ENCODE measurements at regions not wholly inside any gene's neighbourhood (a gene's known extent, or its start where the extent isn't known, plus 50 kb on each side); places are given as distances from the start of the nearest gene placed in this dataset.

DNA sequence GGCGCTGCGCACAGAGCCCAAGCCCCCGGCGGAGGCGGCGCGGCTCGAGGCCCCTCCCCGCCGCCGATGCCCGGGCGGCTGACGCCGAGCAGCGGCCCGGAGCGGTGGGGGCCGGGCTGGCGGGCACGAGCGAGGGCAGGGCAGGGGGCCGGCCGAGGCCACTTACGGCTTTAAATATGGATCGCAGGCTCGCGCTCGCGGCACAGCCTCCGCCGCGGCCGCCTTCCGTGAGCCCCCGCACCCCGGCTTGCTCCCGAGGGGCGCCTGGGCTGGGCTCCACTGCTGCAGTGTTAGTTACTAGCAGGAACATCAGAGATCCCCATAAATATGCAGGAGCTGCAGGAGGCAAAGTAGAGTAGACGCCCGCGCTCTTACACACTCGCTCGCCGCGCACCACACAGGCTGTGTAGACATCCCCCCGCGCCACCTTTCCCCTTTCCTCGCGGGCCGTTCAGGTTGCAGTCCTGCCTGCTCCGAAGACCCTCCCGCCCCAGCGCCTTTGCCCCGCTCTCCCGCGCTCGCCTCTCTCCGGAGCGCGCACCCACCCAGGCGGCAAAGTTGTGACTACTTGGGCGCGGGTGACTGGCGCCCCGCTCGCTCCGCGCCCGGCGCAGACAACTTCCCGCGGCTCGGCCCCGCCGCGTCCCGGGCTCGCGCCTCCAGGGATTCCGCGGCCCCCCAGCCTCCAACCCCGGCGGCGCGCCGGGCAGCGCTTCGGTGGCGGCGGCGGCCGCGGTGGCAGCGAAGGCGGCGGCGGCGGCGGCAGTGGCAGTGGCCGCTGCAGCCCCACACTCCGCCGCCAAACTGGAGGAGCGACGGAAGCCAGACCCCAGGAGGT is 152.0 kb upstream of the SLC4A4 start:
- Histone ChIP-seq H3K27me3 (replicated peaks in 1 of 2; ENCODE audit: control insufficient read depth in 2 of 2, insufficient read depth in 2 of 2, low read length in 1 of 2) (peaks cover 5 to 24% of the 10 kb centered on the region in 2 experiments), H3K4me3 (no peak overlapping the region; the same call in 1 of the 2 replicates), H3K9me3 (replicated peaks; ENCODE audit: control insufficient read depth, insufficient read depth, low read length) (no peaks in the 10 kb centered on the region), H3K4me2 (ENCODE audit: control insufficient read depth, insufficient read depth) (peak overlapping the region; percentile 72), H3K9ac (ENCODE audit: control insufficient read depth, insufficient read depth, low read length) (no peak overlapping the region), H4K20me1 (ENCODE audit: control insufficient read depth, insufficient read depth) (no peaks in the 10 kb centered on the region), H2AFZ (ENCODE audit: control insufficient read depth, low read depth, low read length) (no peak overlapping the region), H3K27ac (ENCODE audit: control insufficient read depth, insufficient read depth) (no peak overlapping the region), H3K4me1 (ENCODE audit: control insufficient read depth, insufficient read depth, low read length) (no peaks in the 10 kb centered on the region), H3K36me3 (ENCODE audit: control insufficient read depth in 2 of 2, insufficient read depth in 2 of 2, low read length in 1 of 2) (no peaks in the 10 kb centered on the region), H3K79me2 (ENCODE audit: control insufficient read depth, insufficient read depth, low read length) (no peaks in the 10 kb centered on the region)
- TF ChIP-seq LARP7 (IDR thresholded peaks at IDR 0.05): no peak
- no peak for TF ChIP-seq ZZZ3 (IDR thresholded peaks at IDR 0.05; ENCODE audit: control insufficient read depth, insufficient read length, low read depth)
- TF ChIP-seq FOXM1 (IDR thresholded peaks at IDR 0.05; ENCODE audit: low read depth, low read length): no peak
- no peak for TF ChIP-seq NFIC (IDR thresholded peaks at IDR 0.05; ENCODE audit: low read depth, low read length)
- TF ChIP-seq RAD51 (IDR thresholded peaks at IDR 0.05): no peak
- no peak for TF ChIP-seq NR2C1 (IDR thresholded peaks at IDR 0.05)
- TF ChIP-seq SMARCA5 (IDR thresholded peaks at IDR 0.05): no peak
- TF ChIP-seq, protein P1, sequence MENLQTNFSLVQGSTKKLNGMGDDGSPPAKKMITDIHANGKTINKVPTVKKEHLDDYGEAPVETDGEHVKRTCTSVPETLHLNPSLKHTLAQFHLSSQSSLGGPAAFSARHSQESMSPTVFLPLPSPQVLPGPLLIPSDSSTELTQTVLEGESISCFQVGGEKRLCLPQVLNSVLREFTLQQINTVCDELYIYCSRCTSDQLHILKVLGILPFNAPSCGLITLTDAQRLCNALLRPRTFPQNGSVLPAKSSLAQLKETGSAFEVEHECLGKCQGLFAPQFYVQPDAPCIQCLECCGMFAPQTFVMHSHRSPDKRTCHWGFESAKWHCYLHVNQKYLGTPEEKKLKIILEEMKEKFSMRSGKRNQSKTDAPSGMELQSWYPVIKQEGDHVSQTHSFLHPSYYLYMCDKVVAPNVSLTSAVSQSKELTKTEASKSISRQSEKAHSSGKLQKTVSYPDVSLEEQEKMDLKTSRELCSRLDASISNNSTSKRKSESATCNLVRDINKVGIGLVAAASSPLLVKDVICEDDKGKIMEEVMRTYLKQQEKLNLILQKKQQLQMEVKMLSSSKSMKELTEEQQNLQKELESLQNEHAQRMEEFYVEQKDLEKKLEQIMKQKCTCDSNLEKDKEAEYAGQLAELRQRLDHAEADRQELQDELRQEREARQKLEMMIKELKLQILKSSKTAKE (IDR thresholded peaks at IDR 0.05; ENCODE audit: low read depth, poor library complexity, severe bottlenecking): no peak
- TF ChIP-seq ESRRA (IDR thresholded peaks at IDR 0.05; ENCODE audit: low read length): no peak
- no peak for TF ChIP-seq ASH2L (IDR thresholded peaks at IDR 0.05; ENCODE audit: borderline replicate concordance, low read depth)
- TF ChIP-seq RCOR1 (conservative IDR thresholded peaks at IDR 0.05; ENCODE audit: low read depth, low read length): no peak
- TF ChIP-seq IRF4 (IDR thresholded peaks at IDR 0.05; ENCODE audit: low read depth, low read length): no peak
- no peak for TF ChIP-seq EGR1 (IDR thresholded peaks at IDR 0.05; ENCODE audit: borderline replicate concordance in 1 of 2, low read depth in 2 of 2, low read length in 2 of 2)
- no peak for TF ChIP-seq ZNF217 (IDR thresholded peaks at IDR 0.05)
- TF ChIP-seq SREBF1 (IDR thresholded peaks at IDR 0.05; ENCODE audit: low read length): no peak
- ChIA-PET POLR2A (no interaction called here), RAD21 (ENCODE audit: unreplicated experiment) (no interaction called here), SMC1A (ENCODE audit: uncharacterized antibody, unreplicated experiment) (interaction anchor here (1.6 kb wide), 1 partner anchor 42 kb away, joined by 5 read pairs; no protein-coding TSS in a partner anchor), CTCF (interaction anchor here (2.6 kb wide), 1 partner anchor 84 kb away, joined by 11 read pairs; no protein-coding TSS in a partner anchor)
- BruUV-seq (replicated peaks): no TSS peak
- no peak for DNase-seq (ENCODE audit: low read depth, low spot score)
- WGBS (ENCODE audit: insufficient coverage, insufficient replicate concordance, low lambda C conversion rate, missing lambda C conversion rate): 3% methylated on average over 53 of the region's 105 CpGs
- intact Hi-C loops (cut with micrococcal nuclease; ENCODE audit: unreplicated experiment): loop anchor here (10.0 kb wide), 2 partner anchors 532 to 582 kb away; no protein-coding TSS in a partner anchor
- no peak for FAIRE-seq
- in situ Hi-C loops (cut with MboI): no loop called here
- peak; percentile 32 for ATAC-seq
